Gastroesophageal sphincter (tissue), 3 donors: ENCODE measurements at regions not wholly inside any gene's neighbourhood (a gene's known extent, or its start where the extent isn't known, plus 50 kb on each side); places are given as distances from the start of the nearest gene placed in this dataset.

Experiments used
- CTCF ChIP-seq, 4 experiments: fragments of 200-600 bp in 2 of 4; fragments of 450-650 bp in 2 of 4; sonication (generic) in 1 of 4; IDR thresholded peaks; one replicate each; pipeline ENCODE4 v1.5.1; 2017 to 2019; ENCODE audit warnings: antibody characterized with exemption in 4 of 4, mild to moderate bottlenecking in 2 of 4, moderate library complexity in 2 of 4
- EP300 ChIP-seq: sonication (generic); formaldehyde crosslinking; IDR thresholded peaks from one replicate; pipeline ENCODE4 v1.6.1; 2017; ENCODE audit warnings: antibody characterized with exemption, mild to moderate bottlenecking
- POLR2A ChIP-seq, 2 donors: fragments of 450-650 bp; IDR thresholded peaks; one replicate each; pipeline ENCODE4 v1.6.1; 2017; ENCODE audit warnings: antibody characterized with exemption in 2 of 2, mild to moderate bottlenecking in 2 of 2, moderate library complexity in 1 of 2
- POLR2AphosphoS5 ChIP-seq: sonication (generic); formaldehyde crosslinking; IDR thresholded peaks from one replicate; pipeline ENCODE4 v1.6.1; 2017; ENCODE audit warnings: antibody characterized with exemption

GRCh38 chr11:26109658-26110368 is 222.1 kb upstream of the ANO3 start:
- TF ChIP-seq CTCF (IDR thresholded peaks at IDR 0.05) (no peak), POLR2AphosphoS5 (no peak), EP300 (no peak), POLR2A (IDR thresholded peaks at IDR 0.05) (no peak)
